GM18870 (cell line): ENCODE measurements at regions not wholly inside any gene's neighbourhood (a gene's known extent, or its start where the extent isn't known, plus 50 kb on each side); places are given as distances from the start of the nearest gene placed in this dataset.
"Not testable (repeated sequence)": the region's sequence is repeated elsewhere in the genome, so short reads cannot be mapped to it uniquely, and the experiment has no call there.

Experiments used
- ATAC-seq: cut with Tn5 transposase; IDR thresholded peaks from one replicate; pipeline ENCODE4 v1.9.1; 2021; ENCODE audit warnings: moderate library complexity; ENCODE audit not compliant: unreplicated experiment

GRCh38 chrX:99988532-99988931 is 421.5 kb downstream of the PCDH19 start:
- not testable (repeated sequence) for ATAC-seq

- ATAC-seq, result no peak
Observed at GRCh38 chrX:99973572-99974226, 436.4 kb downstream of the PCDH19 start.

- ATAC-seq, result no peak
Observed at GRCh38 chrX:99939883-99940232, 470.2 kb downstream of the PCDH19 start.

GRCh38 chrX:99939206-99939882 is 470.7 kb downstream of the PCDH19 start:
- ATAC-seq, result not testable (repeated sequence)

- no peak for ATAC-seq
Observed at GRCh38 chrX:99938464-99938863, 471.6 kb downstream of the PCDH19 start.

GRCh38 chrX:99933865-99934264 is 476.2 kb downstream of the PCDH19 start:
- no peak for ATAC-seq

- no peak for ATAC-seq
Observed at GRCh38 chrX:99914635-99915034, 495.4 kb downstream of the PCDH19 start.

GRCh38 chrX:99913611-99914010 is 496.5 kb downstream of the PCDH19 start:
- no peak for ATAC-seq

- ATAC-seq, result no peak
Observed at GRCh38 chrX:99909946-99910345, 500.1 kb downstream of the PCDH19 start.

- no peak for ATAC-seq
Observed at GRCh38 chrX:99901091-99901490, 509.0 kb downstream of the PCDH19 start.

- no peak for ATAC-seq
Observed at GRCh38 chrX:99887918-99888317, 522.2 kb downstream of the PCDH19 start.

- ATAC-seq, result no peak
Observed at GRCh38 chrX:99857455-99857854, 552.6 kb downstream of the PCDH19 start.

GRCh38 chrX:99833821-99834220 is 576.3 kb downstream of the PCDH19 start:
- no peak for ATAC-seq

GRCh38 chrX:99820197-99820596 is 589.9 kb downstream of the PCDH19 start:
- ATAC-seq, result no peak

- no peak for ATAC-seq
Observed at GRCh38 chrX:99800016-99800415, 610.1 kb downstream of the PCDH19 start.

- ATAC-seq, result no peak
Observed at GRCh38 chrX:99798936-99799335, 611.1 kb downstream of the PCDH19 start.

GRCh38 chrX:99795495-99795894 is 614.6 kb downstream of the PCDH19 start:
- no peak for ATAC-seq

- no peak for ATAC-seq
Observed at GRCh38 chrX:99782516-99783040, 627.5 kb downstream of the PCDH19 start.

- no peak for ATAC-seq
Observed at GRCh38 chrX:99777912-99778311, 632.2 kb downstream of the PCDH19 start.

- ATAC-seq, result no peak
Observed at GRCh38 chrX:99761731-99762130, 648.3 kb downstream of the PCDH19 start.

- ATAC-seq, result no peak
Observed at GRCh38 chrX:99752776-99753175, 657.3 kb downstream of the PCDH19 start.

GRCh38 chrX:99750721-99751120 is 659.4 kb downstream of the PCDH19 start:
- no peak for ATAC-seq

GRCh38 chrX:99722094-99722493 is 688.0 kb downstream of the PCDH19 start:
- ATAC-seq, result no peak
